HG03066 (cell line): ENCODE measurements at regions not wholly inside any gene's neighbourhood (a gene's known extent, or its start where the extent isn't known, plus 50 kb on each side); places are given as distances from the start of the nearest gene placed in this dataset.

Source experiments
- ATAC-seq: cut with Tn5 transposase; IDR thresholded peaks from one replicate; pipeline ENCODE4 v1.9.1; 2021; ENCODE audit warnings: low read depth; ENCODE audit not compliant: unreplicated experiment

DNA sequence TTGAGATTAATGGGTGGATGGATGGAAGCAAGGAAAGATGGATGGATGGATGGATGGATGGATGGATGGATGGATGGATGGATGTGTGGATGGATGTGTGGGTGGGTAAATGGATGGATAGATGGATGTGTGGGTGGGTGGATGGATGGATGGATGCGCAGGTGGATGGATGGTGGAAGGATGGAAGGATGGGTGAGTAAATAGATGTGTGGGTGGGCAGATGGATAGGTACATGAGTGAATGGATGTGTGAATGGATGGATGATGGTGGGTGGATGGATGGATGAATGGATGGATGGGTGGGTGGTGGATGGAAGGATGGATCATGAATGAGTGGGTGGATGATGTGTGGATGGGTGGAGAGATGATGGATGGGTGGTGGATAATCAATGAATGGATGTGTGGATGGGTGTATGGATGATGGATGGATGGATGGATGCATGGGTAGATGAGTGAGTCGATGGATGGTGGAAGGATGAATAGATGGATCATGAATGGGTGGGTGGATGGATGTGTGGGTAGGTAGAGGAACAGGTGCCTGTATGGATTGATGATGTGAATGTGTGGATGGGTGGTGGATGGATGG is 375.2 kb downstream of the BRD1 start:
- no peak for ATAC-seq

DNA sequence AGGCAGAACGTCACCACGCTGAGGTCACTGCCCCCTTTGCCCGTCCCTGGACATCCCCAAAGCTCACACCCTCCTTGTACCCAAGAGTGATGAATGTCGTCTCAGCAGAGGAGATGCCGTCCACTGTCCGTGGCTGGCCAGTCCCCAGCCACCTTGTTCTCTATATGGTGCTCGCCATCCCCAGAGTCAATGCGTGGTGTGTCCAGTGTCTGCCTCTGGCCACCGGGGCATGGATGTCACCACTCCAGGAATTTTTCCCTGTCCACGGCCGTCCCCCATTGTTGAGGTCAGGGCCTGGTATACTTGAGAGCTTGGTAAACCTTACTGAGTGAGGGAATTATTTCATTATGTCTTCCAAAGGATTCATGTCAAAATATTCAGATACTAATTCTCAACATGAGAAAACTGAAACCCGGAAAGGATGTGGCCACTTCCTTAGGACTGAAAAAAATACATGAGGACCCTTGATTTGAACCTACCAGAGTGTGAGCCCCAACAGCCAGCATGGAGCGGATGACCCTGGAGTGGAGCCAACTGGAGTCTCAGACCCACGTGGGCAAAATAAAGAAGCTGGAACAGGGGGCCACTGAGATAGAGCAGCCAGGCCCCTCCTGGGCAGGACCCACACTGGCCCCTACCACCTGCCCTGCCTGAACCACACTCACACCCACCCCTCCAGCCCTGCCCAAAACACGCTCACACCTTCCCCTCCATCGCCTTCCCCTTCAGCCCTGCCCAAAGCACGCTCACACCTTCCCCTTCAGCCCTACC is 376.4 kb downstream of the BRD1 start:
- no peak for ATAC-seq

DNA sequence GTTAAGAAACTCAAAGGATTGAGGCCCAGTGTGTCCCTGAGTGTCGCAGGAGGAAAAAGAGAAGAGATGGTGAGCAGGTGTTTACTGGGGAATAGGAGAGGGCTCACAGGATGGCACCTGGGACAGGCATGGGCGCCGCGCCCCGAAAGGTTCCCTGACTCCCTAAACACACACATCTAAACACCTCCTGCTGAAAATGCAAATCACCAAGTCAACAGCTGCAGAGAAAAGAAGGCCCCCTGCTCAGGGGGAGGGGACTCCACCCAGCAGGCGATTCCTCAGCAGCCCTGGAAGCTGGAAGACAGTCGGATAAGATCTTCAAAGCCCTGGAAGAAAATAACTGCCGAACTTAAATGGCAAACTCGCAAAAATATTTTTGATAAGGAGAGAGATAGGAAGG is 377.2 kb downstream of the BRD1 start:
- no peak for ATAC-seq

DNA sequence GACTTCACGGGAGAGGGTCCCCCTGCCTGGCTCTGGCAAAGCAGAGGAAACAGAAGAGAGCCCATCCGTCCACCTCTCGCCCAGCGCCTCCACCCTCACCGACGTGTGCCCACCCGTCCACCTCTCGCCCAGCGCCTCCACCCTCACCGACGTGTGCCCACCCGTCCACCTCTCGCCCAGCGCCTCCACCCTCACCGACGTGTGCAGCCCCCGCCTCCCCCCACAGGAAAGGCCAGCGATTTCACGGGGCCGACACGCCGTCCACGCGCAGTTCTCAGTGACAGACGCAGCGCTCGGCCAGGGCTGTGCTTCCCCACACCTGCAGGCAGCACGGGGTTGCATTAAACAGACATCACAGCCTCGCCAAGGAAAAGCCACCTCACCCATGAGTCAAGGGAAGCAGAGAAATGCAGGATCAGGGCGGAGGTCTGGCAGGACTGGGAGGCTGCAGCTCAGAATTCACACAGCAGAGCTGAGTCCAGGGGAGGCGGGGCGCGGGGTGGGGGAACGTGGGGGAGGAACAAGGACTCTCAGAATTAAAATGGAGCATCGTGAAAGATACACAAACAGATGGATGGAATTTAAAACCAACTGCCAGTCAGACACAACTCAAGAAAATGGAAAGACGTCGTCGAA is 377.7 kb downstream of the BRD1 start:
- no peak for ATAC-seq

DNA sequence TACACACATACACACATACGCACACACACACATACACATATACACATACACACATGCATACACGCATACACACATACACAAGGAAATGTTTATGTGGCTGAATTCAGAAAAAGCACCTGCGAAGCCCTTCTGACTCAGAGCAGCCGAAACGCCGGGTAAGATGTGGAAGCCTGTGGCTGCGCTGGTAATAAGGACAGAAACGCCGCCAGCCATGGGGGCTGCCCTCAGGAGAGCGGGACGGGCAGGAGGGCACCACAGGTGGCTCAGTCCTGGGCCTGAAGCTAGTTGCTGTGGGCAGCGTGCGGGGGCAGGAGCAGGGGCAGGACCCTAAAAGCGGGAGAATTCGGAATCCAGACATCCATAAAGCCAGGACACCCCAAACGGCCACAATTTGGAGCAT is 378.3 kb downstream of the BRD1 start:
- no peak for ATAC-seq

DNA sequence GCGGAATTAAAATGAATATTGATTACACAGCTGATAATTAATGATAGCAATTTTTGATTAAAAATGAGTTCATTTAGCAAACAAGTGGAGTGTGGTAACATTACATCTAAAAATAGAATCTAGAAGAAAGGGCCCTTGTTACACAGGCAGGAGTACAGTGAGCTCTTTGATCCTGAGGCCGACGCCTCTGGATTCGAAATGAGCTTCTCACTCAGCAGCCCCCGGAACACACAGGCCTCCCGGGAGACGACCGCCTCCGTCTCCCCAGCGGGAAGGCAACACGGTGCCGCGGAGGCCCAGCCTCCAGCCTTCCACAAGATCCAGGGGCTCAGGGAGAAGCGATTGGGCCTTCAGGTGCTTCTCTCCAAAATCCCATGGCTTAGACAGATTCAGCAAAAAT is 379.1 kb downstream of the BRD1 start:
- ATAC-seq = no peak

DNA sequence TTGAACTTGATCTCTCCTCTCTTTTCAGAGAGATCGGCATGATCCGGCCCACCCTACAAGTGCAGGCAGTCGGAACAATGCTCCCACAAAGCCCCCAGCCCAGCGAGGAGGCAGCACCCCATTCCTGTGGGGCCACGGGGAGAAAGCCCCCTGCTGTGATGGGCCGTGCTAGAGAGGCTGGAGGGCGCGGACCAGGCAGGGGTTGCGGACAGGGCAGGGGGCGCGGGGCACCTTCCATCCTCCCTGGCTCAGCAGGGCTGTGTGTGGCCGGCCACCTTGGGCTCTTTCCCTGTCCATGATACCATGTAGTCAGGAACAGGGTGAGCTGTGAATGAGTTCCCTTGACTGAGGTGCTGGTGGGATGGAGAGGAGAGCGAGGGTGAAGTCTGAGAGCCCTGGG is 379.8 kb downstream of the BRD1 start:
- no peak for ATAC-seq

DNA sequence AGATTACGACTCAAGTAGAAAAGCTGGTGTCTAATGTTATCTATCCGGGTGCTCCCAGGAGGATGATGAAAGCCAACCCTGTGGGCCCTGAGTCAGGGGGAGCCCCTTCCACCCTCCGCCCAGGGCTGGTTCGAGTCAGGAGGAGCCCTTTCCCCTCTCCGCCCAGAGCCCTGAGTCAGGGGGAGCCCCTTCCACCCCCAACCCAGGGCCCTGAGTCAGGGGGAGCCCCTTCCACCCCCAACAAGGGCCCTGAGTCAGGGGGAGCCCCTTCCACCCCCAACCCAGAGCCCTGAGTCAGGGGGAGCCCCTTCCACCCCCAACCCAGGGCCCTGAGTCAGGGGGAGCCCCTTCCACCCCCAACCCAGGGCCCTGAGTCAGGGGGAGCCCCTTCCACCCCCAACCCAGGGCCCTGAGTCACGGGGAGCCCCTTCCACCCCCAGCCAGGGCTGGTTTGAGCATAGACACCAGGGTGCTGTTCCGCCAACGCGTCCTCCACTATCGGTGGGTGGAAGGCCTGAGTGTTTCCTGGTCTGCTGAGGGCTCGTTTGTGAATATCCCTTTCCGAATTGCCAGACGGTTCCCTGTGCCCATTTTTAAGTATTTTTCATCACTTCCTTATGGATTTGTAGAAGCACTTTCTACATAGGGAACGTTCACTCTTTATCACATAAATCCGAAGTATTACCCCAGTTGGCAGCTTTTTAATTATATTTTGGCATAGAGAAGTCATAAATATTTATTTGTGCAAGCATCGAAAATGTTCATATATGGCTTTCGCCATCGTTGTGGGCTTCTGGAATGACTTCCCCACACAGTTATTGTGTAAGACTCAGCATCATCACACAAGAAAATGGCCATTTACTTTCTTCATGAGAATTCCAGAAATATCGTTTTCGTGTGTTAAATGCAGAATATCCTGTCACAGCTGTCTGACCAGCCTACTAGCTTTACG is 380.6 kb downstream of the BRD1 start:
- no peak for ATAC-seq

DNA sequence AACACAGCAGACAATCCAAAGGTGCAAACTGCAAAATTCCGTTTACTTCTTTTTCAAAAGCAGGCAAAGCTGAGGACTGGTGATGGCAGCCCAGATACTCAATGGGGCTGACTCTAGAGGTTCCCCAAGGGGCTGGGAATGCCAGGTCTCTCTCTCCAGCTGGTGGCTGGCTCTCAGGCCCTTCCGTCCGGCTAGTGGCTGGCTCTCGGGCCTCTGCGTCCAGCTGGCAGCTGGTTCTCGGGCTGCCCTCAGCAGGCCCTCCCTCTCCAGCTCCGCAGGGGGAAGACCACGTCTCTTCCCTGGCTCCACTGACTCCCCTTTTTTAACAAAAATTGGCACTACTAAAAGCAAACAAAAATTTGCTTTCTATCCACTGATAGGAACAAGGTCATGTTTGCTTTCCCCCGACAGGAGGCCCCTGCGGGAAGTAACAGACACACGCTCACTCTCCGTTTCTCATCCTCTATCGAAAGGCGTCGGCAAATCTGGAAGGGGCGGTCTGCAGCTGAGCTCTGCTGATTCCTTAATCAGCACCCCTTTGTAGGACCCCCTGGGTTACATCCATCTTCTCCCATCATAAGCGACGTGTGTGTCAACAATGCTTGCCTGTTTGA is 381.4 kb downstream of the BRD1 start:
- ATAC-seq = no peak

DNA sequence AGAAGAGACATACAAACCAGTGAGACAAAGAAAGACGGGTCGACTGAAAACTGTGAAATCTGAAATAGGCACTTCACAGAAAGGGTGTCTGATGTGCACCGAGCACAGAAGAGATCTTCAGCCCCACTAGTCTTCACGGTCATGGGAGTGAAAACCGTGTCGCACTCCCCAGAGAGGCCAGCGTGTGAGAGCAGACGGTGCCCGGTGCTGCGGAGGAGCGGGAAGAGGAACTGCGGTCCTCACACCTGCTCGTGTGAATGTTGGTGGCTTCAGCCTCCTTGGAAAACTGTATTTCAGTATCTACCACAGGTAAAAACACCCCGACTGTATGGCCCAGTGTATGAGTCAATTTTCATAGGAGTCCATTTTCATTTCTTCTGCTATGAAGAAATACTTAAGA is 382.9 kb downstream of the BRD1 start:
- ATAC-seq = no peak

DNA sequence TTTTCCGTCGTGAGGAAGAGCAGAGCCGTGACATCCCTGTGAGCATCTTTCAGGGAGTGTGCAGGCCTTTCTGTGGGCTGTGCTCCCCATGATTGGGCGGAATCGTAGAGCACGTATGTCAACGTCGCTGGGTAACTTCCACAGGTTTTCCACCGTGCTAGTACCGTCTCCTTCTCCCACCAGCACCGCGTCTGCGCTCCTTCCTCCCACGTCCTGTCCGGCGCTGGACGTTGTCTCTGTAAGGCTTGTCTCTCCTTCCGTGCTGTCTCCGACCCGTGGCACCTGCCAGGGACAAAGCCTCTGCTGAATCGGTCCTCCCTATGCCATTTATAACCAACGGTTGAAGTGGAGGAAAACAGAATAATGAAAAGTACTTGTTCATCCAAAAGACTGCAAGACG is 386.7 kb downstream of the BRD1 start:
- no peak for ATAC-seq

DNA sequence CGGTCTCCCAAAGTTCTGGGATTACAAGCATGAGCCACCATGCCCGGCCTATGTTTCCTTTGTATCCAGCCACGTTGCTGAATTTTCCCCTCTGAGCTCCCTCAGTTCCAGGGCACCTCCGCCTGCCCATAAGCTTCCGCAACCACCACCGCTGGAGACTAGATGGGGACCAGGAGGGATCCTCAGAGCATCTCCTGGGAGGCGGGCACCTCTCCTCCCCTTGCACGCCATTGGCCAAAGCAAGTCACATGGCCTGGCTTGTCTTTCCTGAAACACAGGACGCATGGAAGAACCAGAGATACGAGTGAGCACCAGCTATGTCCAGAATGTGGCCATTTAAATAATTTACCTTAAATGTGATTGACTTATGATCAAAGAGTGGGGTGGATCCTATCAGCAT is 388.3 kb downstream of the BRD1 start:
- no peak for ATAC-seq

DNA sequence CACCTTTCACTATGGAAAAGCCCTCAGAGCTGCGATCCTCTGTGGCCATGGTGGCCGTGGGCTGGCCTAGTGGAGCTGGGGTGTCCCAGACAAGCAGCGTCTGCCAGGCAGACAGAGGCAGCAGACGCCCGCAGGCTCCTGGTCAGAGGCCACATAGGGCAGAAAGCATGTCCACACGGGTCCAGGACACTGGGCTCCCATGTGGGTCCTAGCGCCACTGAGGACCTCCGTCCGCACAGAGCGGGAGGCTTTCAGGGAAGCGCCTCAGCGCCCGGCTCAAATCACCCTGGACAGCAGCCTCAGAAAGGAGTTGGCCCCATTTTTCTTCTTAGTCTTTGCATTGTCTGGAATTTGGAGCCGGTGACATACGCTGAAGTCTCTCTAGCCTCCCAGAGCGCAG is 389.7 kb downstream of the BRD1 start:
- ATAC-seq = no peak

DNA sequence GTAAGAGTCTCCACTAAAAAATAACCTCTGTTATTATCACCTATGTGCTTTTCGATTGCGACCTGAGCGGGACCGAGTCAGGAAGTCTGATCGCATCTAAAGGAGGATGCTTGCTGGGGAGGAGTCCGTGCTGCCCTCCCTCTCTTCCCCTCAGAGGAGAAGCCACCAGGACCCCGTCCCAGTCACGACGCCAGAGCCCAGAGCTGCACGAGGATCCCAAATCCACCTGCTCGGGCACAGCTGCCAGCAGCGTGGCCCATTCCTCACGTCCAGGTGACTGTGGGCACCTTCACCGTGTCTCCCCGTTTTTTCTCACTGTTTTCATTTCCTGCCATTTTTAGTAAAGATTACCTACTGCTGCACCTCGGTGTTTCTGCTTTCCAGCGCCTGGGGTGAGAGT is 390.3 kb downstream of the BRD1 start:
- no peak for ATAC-seq

DNA sequence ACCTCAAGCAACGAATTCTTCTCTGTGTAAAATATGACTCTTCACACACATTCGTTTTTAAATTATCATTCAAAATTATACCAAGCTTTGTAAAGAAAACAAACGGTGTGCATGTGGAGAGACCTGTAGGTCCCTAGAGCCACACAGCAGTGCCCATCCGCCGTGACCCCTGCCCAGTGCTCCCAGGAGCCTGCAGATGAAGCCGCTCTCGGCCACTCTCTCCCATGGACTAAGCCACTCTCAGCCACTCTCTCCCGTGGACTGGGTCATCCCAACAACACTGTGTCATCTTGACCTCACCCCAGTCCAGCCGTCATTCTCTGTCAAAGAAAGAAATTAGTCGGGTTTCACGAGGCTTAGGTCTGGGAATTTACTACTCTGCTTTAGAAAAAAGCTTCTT is 391.6 kb downstream of the BRD1 start:
- no peak for ATAC-seq

DNA sequence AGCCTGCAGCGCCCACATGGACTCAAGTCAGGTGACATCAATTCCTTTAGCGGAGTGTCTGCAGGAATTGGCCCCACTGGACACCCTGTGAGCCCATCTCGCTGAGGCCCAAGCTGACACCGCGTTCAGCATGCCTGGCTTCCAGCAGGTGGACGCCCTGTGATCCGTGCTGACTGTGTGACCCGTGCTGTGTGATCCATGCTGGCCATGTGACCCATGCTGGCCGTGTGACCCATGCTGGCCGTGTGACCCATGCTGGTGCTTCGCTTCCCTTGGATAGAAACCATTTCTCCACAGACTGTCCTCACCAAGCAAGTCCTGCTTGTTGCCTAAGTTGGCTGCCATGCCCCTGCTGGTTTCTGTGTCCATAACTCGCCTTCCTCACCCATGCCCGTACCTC is 392.1 kb downstream of the BRD1 start:
- no peak for ATAC-seq

DNA sequence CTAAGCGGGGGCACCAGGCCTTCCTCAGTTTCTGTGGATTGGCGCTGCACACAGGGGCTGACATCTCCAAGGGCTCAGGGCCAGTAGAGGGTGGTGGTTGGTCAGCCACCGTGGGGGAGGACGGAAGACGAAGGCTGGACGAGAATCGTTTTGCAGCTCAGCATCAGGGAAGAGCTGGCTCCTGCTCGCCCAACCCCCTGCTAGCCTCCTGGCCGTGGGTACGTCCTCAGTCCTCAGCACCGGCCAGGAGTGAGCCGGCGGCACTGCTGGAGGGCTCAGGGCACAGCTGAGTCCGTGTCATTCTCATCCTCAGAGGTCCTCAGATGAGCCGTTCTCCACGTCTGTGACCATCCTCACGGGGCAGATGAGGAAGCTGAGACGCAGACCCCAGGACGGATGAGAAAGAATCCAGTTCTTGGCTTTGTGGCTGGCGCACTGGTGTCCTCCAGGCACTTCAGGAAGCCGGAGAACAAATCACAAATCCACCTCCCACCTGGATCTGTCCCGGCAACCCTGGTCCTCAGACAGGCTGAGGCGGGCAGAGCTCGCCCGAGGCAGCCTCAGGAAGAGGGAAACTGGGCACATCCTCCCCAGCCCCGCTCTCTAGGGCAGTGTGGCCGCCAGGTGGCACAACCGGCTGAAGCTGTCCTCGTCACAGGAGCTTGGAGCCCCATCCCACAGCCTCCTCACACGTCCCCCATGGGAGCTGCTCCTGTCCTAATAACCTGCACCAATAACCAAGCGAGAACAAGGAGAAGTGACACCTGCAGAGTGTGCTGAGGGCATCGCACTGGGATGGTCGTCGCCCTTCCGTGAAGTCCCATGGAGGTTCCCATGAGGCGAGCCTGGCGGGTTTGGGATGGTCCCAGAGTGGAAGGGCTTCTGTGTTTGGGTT is 393.7 kb downstream of the BRD1 start:
- ATAC-seq = no peak

DNA sequence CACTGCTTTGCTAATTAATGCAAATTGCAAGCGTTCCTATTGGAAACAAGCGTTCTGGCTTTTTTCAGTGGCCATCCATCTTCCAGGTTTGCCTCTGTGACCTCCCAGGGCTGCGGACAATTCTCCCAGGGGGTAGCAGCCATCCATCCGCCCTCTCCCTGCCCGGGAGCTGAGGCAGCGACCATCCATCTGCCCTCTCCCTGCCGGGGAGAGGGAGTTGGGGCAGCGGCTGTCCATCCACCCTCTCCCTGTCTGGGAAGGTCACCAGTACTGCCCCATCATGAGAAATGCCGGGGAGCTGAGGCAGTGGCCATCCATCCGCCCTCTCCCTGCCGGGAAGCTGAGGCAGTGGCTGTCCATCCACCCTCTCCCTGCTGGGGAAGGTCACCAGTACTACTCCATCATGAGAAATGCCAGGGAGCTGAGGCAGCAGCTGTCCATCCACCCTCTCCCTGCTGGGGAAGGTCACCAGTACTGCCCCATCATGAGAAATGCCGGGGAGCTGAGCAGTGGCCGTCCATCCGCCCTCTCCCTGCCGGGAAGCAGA is 394.7 kb downstream of the BRD1 start:
- no peak for ATAC-seq

DNA sequence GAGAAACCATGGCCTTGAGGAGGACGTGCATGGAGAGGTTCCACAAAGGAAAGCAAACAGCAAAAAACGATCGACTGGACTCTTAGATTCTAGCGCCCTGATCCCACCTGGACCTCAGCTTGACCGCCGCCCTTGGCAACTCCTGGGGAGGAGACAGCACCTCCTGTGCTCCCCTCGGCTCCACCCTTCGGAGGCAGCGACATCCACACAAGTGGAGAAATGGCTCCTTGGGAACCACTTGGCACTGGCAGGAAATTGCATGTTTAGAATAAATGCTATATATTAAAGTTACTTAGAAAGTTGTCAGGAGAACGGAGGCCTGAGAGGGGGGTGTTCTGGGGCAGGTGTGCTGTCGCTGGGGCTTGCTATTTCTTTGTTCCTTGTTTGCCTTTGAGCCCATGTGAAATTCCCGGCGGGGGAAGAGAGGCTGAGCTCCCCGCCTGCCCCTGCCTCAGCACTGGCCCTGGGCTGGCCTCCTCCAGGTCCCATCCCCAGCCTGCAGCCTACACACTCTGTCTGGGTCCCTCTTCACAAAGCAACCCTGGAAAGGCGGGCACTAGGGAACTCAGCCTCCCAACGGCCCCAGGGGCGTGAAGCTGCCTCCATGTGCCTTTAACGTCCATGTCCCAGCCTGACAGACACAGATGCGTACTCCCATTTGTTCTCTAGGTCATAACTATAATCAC is 395.3 kb downstream of the BRD1 start:
- ATAC-seq = no peak
